IMR-90 (cell line): ENCODE measurements at regions not wholly inside any gene's neighbourhood (a gene's known extent, or its start where the extent isn't known, plus 50 kb on each side); places are given as distances from the start of the nearest gene placed in this dataset.
"Not testable (repeated sequence)": the region's sequence is repeated elsewhere in the genome, so short reads cannot be mapped to it uniquely, and the experiment has no call there.

ENCODE experiments used
- POLR2A ChIP-seq: IDR thresholded peaks from 2 replicates; pipeline ENCODE4 v1.6.1; 2012; ENCODE audit warnings: mild to moderate bottlenecking, low read depth, low read length
- TF ChIP-seq, protein P1 (sequence below): conservative IDR thresholded peaks from 2 replicates; pipeline ENCODE4 v1.5.1; 2012; ENCODE audit warnings: mild to moderate bottlenecking, low read depth, low read length, improper control_type of control experiment

DNA sequence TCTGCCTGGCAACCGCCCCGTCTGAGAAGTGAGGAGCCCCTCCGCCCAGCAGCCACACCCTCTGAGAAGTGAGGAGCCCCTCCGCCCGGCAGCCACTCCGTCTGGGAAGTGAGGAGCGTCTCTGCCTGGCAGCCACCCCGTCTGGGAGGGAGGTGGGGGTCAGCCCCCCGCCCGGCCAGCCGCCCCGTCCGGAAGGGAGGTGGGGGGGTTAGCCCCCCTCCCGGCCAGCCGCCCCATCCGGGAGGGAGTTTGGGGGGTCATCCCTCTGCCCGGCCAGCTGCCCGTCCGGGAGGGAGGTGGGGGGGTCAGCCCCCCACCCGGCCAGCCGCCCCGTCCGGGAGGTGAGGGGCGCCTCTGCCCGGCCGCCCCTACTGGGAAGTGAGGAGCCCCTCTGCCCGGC, 269.0 kb downstream of the FAM72C start:
- TF ChIP-seq POLR2A, result not testable (repeated sequence)
- TF ChIP-seq, protein P1, sequence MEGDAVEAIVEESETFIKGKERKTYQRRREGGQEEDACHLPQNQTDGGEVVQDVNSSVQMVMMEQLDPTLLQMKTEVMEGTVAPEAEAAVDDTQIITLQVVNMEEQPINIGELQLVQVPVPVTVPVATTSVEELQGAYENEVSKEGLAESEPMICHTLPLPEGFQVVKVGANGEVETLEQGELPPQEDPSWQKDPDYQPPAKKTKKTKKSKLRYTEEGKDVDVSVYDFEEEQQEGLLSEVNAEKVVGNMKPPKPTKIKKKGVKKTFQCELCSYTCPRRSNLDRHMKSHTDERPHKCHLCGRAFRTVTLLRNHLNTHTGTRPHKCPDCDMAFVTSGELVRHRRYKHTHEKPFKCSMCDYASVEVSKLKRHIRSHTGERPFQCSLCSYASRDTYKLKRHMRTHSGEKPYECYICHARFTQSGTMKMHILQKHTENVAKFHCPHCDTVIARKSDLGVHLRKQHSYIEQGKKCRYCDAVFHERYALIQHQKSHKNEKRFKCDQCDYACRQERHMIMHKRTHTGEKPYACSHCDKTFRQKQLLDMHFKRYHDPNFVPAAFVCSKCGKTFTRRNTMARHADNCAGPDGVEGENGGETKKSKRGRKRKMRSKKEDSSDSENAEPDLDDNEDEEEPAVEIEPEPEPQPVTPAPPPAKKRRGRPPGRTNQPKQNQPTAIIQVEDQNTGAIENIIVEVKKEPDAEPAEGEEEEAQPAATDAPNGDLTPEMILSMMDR, result not testable (repeated sequence)
